Endothelial cell of umbilical vein (primary cell): ENCODE measurements at regions not wholly inside any gene's neighbourhood (a gene's known extent, or its start where the extent isn't known, plus 50 kb on each side); places are given as distances from the start of the nearest gene placed in this dataset.

ENCODE experiments used
- BruUV-seq: library from RNA; stranded (reverse); fragments of 400-500 nt; replicated peaks from 2 replicates; lab custom pipeline; 2021; lab: Mats Ljungman, UMichigan
- CTCF ChIA-PET: fragments of 300-600, 350-600 bp; sonication (Branson Sonifier 250); formaldehyde crosslinking; loops from one replicate; lab custom pipeline; 2021; ENCODE audit warnings: antibody characterized with exemption, inconsistent platforms; lab: Charles Lee
- POLR2A ChIA-PET: fragments of 300-600, 350-600 bp; sonication (Branson Sonifier 250); formaldehyde crosslinking; loops from one replicate; lab custom pipeline; 2021; ENCODE audit warnings: antibody characterized with exemption, inconsistent platforms; lab: Charles Lee
- DNase-seq: peaks from one replicate; pipeline ENCODE4 v3.0.0-alpha.2; 2011; ENCODE audit warnings: low read depth, low spot score
- FAIRE-seq: peaks from 2 replicates; lab custom pipeline; 2011; peaks lifted over from hg19 to GRCh38; lab: Jason Lieb, UNC
- H2AFZ ChIP-seq: 2 replicates; pipeline ENCODE4 v1.6.0; 2012; ENCODE audit warnings: low read depth, low read length, control low read depth, inconsistent platforms
- H3K27ac ChIP-seq: 2 replicates; pipeline ENCODE4 v1.5.1; 2011; ENCODE audit warnings: low read depth, mild to moderate bottlenecking, control low read depth, low read length, moderate library complexity; ENCODE audit not compliant: insufficient read depth
- H3K27me3 ChIP-seq, 2 experiments: 2 replicates each; pipeline versions ENCODE4 v1.6.0 to v1.6.1; 2011; ENCODE audit warnings: low read length in 2 of 2, mixed read lengths in 1 of 2; ENCODE audit not compliant: control insufficient read depth in 2 of 2, insufficient read depth in 2 of 2
- H3K36me3 ChIP-seq, 2 experiments: 2 replicates in 1 of 2; 3 replicates in 1 of 2; pipeline ENCODE4 v1.5.1; 2011; ENCODE audit warnings: low read length in 2 of 2, mild to moderate bottlenecking in 1 of 2, moderate library complexity in 1 of 2; ENCODE audit not compliant: control insufficient read depth in 2 of 2, insufficient read depth in 2 of 2; ENCODE audit errors: extremely low read depth in 1 of 2
- H3K4me1 ChIP-seq: 3 replicates; pipeline ENCODE4 v1.5.1; 2011; ENCODE audit warnings: mild to moderate bottlenecking, low read length; ENCODE audit not compliant: control insufficient read depth, insufficient read depth; ENCODE audit errors: extremely low read depth
- H3K4me2 ChIP-seq: 2 replicates; pipeline ENCODE4 v1.6.1; 2011; ENCODE audit warnings: low read length, control low read depth, mixed read lengths; ENCODE audit not compliant: insufficient read depth
- H3K4me3 ChIP-seq, 3 experiments: fragments of 200-600 bp in 1 of 3; sonication (generic), shearing (Covaris generic) in 1 of 3; replicated peaks in 1 of 3; 2 replicates each; pipeline ENCODE4 v1.5.1; 2011 to 2016; ENCODE audit warnings: control low read depth in 3 of 3, low read length in 3 of 3, mild to moderate bottlenecking in 2 of 3, inconsistent platforms in 1 of 3, low read depth in 1 of 3, moderate library complexity in 1 of 3; ENCODE audit not compliant: insufficient read depth in 1 of 3
- H3K79me2 ChIP-seq: 2 replicates; pipeline ENCODE4 v1.6.0; 2012; ENCODE audit warnings: low read length, inconsistent platforms; ENCODE audit not compliant: control insufficient read depth, insufficient read depth
- H3K9ac ChIP-seq: replicated peaks from 2 replicates; pipeline ENCODE3; 2011; ENCODE audit warnings: low read length, control low read depth; ENCODE audit not compliant: insufficient read depth; ENCODE audit errors: extremely low read depth
- H3K9me1 ChIP-seq: replicated peaks from 3 replicates; pipeline ENCODE4 v1.6.0; 2011; ENCODE audit warnings: mild to moderate bottlenecking, low read length; ENCODE audit not compliant: control insufficient read depth, insufficient read depth; ENCODE audit errors: extremely low read depth
- H3K9me3 ChIP-seq: replicated peaks from 2 replicates; pipeline ENCODE4 v1.5.1; 2012; ENCODE audit warnings: low read length, inconsistent platforms; ENCODE audit not compliant: control insufficient read depth, insufficient read depth
- H4K20me1 ChIP-seq: replicated peaks from 2 replicates; pipeline ENCODE3; 2011; ENCODE audit warnings: mild to moderate bottlenecking, low read length; ENCODE audit not compliant: control insufficient read depth, insufficient read depth; ENCODE audit errors: extremely low read depth
- CTCF ChIP-seq, 2 donors: IDR thresholded peaks; 1 replicate in 1 of 2; 2 replicates in 1 of 2; pipeline ENCODE4 v1.5.1; 2011; ENCODE audit warnings: low read length in 2 of 2, mild to moderate bottlenecking in 2 of 2, moderate library complexity in 2 of 2, control low read depth in 1 of 2, inconsistent platforms in 1 of 2, low read depth in 1 of 2; ENCODE audit not compliant: insufficient read depth in 1 of 2; ENCODE audit errors: extremely low read depth in 1 of 2
- EZH2 ChIP-seq: IDR thresholded peaks from 2 replicates; pipeline ENCODE4 v1.6.1; 2012; ENCODE audit warnings: borderline replicate concordance, low read depth, mild to moderate bottlenecking, moderate library complexity, low read length, inconsistent platforms; ENCODE audit not compliant: severe bottlenecking
- FOS ChIP-seq: IDR thresholded peaks from 2 replicates; pipeline ENCODE4 v1.6.1; 2011; ENCODE audit warnings: mild to moderate bottlenecking, low read length, moderate library complexity, borderline replicate concordance; ENCODE audit not compliant: insufficient read depth
- GATA2 ChIP-seq: IDR thresholded peaks from 2 replicates; pipeline ENCODE4 v1.7.0; 2011; ENCODE audit warnings: low read depth, mild to moderate bottlenecking, moderate library complexity, mixed read lengths, low read length; ENCODE audit not compliant: insufficient read length, insufficient read depth
- JUN ChIP-seq: IDR thresholded peaks from 2 replicates; pipeline ENCODE4 v1.6.1; 2011; ENCODE audit warnings: borderline replicate concordance, low read depth; ENCODE audit not compliant: insufficient read length, insufficient read depth
- MAX ChIP-seq: IDR thresholded peaks from 2 replicates; pipeline ENCODE4 v1.6.1; 2011; ENCODE audit not compliant: insufficient read depth, insufficient read length
- MYC ChIP-seq: IDR thresholded peaks from one replicate; pipeline ENCODE4 v1.6.1; 2011; ENCODE audit warnings: mild to moderate bottlenecking, low read depth, low read length
- POLR2A ChIP-seq: IDR thresholded peaks from 2 replicates; pipeline ENCODE4 v1.6.1; 2012; ENCODE audit warnings: low read depth, mild to moderate bottlenecking, control low read depth, low read length
- POLR2AphosphoS5 ChIP-seq: IDR thresholded peaks from 2 replicates; pipeline ENCODE4 v1.6.1; 2012; ENCODE audit warnings: low read depth, mild to moderate bottlenecking, control low read depth, low read length, moderate library complexity; ENCODE audit not compliant: insufficient read depth
- dilution Hi-C: fragments of 300-500 bp; cut with MboI; formaldehyde crosslinking; loops from one replicate; pipeline ENCODE4 v1.15.0; 2019; ENCODE audit warnings: low sequenced_read_pairs; ENCODE audit not compliant: extremely low pct_ligation_motif_present
- intact Hi-C: fragments of 100-400 bp; cut with micrococcal nuclease; formaldehyde crosslinking; loops from one replicate; pipeline ENCODE4 v1.10.0; 2022

- DNase-seq: no peak
- POLR2A ChIA-PET: no interaction called here
- H3K4me2 ChIP-seq: no peak overlapping the region
- no peak overlapping the region for H3K4me3 ChIP-seq
- H3K4me1 ChIP-seq: no peaks in the 10 kb centered on the region
- H4K20me1 ChIP-seq: no peaks in the 10 kb centered on the region
- no peak for TF ChIP-seq GATA2
- TF ChIP-seq FOS: no peak
- no peak for TF ChIP-seq MYC
- no peak for TF ChIP-seq CTCF (IDR thresholded peaks at IDR 0.05; ENCODE audit: extremely low read depth in 1 of 2, insufficient read depth in 1 of 2, low read depth in 1 of 2, low read length in 2 of 2)
- no peak for TF ChIP-seq POLR2A
- TF ChIP-seq POLR2AphosphoS5: no peak
- no peak for TF ChIP-seq EZH2
- TF ChIP-seq MAX: no peak
- TF ChIP-seq JUN: no peak
- CTCF ChIA-PET: no interaction called here
- FAIRE-seq: no peak
- H3K36me3 ChIP-seq: no peaks in the 10 kb centered on the region
- intact Hi-C loops: loop anchor here (2.0 to 5.0 kb wide), 3 partner anchors 79 to 223 kb away; no protein-coding TSS in a partner anchor
- H3K9me1 ChIP-seq: no peaks in the 10 kb centered on the region
- no peaks in the 10 kb centered on the region for H3K27me3 ChIP-seq
- H3K9me3 ChIP-seq: no peaks in the 10 kb centered on the region
- no peak overlapping the region for H3K9ac ChIP-seq
- dilution Hi-C loops: no loop called here
- no peak overlapping the region for H2AFZ ChIP-seq
- BruUV-seq: no TSS peak
- no peaks in the 10 kb centered on the region for H3K79me2 ChIP-seq
- no peak overlapping the region for H3K27ac ChIP-seq
Measured at GRCh38 chr6:168131464-168132415, 52.7 kb upstream of the FRMD1 start.
